D721Med (cell line): ENCODE measurements at regions not wholly inside any gene's neighbourhood (a gene's known extent, or its start where the extent isn't known, plus 50 kb on each side); places are given as distances from the start of the nearest gene placed in this dataset.

ENCODE experiments used
- DNase-seq: peaks from one replicate; pipeline ENCODE4 v3.0.0; 2011; ENCODE audit warnings: low spot score; ENCODE audit not compliant: insufficient read length
- FAIRE-seq: peaks from 2 replicates; lab custom pipeline; 2011; peaks lifted over from hg19 to GRCh38; lab: Jason Lieb, UNC
- TF ChIP-seq, protein P1 (sequence below): IDR thresholded peaks from 2 replicates; pipeline ENCODE4 v1.5.1; 2012; ENCODE audit warnings: mild to moderate bottlenecking, control low read depth; ENCODE audit not compliant: insufficient read depth; ENCODE audit errors: missing control alignments

DNA sequence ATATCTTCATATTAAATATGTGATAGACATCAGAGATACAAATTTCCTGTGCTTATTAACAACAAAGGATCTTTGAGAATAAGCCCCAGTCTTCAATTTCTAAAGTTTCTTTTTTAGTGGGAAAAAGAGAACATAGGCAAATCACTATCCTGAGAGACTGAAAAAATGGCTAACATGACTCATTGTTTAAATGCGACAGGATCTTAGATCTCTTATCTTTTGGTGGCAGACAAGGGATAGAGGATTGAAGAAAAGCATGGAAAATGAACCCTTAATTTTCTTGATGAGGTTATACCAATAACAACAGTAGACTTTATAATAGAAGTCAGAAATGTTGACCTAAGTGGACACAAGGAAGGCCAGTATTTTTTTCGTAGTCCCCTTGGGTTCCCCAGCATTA is 178.6 kb upstream of the MAP3K7 start:
- no peak for FAIRE-seq
- TF ChIP-seq, protein P1, sequence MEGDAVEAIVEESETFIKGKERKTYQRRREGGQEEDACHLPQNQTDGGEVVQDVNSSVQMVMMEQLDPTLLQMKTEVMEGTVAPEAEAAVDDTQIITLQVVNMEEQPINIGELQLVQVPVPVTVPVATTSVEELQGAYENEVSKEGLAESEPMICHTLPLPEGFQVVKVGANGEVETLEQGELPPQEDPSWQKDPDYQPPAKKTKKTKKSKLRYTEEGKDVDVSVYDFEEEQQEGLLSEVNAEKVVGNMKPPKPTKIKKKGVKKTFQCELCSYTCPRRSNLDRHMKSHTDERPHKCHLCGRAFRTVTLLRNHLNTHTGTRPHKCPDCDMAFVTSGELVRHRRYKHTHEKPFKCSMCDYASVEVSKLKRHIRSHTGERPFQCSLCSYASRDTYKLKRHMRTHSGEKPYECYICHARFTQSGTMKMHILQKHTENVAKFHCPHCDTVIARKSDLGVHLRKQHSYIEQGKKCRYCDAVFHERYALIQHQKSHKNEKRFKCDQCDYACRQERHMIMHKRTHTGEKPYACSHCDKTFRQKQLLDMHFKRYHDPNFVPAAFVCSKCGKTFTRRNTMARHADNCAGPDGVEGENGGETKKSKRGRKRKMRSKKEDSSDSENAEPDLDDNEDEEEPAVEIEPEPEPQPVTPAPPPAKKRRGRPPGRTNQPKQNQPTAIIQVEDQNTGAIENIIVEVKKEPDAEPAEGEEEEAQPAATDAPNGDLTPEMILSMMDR: no peak
- no peak for DNase-seq

DNA sequence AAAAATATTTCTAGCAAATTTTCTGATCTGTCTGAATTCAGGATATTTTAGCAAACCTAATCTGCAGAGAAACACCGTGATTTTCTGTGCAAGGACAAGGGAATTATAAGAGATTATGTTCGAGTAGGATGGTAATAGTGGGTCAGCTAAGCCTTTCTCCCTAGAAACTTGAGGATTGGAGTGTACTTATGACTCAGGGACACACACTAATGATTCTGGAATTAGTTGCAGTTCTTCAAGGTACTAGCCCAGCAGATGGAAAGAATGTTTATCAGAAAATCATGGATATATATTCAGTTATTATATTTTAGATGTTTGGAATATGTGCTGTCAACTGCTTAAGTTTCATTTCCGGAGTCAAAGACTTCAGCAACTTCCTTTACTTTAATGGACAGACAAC is 177.1 kb upstream of the MAP3K7 start:
- TF ChIP-seq, protein P1: no peak
- DNase-seq (peak; percentile 12), FAIRE-seq (no peak)

GRCh38 chr6:90759664-90760063 is 172.8 kb upstream of the MAP3K7 start:
- TF ChIP-seq, protein P1: no peak
- no peak for FAIRE-seq

DNA sequence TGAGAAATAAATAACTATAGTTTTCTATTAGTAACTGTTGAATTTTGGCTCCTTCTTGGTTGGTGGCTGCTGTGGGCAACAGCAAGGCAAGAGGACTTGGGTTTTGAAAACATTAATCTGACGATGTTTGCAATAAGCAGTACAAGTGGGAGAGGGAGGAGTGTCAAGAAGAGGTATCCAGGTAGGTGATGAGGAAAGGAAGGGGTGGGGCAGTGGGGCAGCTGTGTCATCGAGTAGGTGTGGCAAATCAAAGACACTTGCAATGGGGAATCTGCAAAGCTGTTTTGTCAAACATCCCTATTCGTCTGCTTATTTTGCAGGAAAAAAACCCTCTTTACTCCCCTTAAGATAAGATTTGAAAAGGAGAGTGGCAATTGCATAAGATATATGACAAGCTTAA is 171.9 kb upstream of the MAP3K7 start:
- DNase-seq (no peak), FAIRE-seq (no peak)
- TF ChIP-seq, protein P1: no peak

More at GRCh38 chr6:90759664-90760063, 172.8 kb upstream of the MAP3K7 start:
- DNase-seq: no peak

- FAIRE-seq (no peak), DNase-seq (no peak)
- TF ChIP-seq, protein P1: no peak
Measured at GRCh38 chr6:90753820-90754643, 167.2 kb upstream of the MAP3K7 start.

DNA sequence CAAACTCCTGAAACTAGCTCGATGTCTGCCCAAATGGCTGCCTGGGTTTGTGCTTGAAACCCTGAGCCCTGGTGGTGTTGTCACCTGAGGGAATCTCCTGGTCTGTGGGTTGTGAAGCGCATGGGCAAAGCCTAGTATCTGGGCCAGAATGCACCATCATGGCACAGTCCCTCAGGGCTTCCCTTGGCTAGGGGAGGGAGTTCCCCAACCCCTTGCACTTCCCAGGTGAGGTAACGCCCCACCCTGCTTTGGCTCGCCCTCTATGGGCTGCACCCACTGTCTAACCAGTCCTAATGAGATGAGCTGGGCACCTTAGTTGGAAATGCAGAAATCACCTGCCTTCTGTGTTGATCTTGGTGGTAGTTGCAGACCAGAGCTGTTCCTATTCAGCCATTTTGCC is 152.9 kb upstream of the MAP3K7 start:
- no peak for FAIRE-seq
- TF ChIP-seq, protein P1: no peak
- DNase-seq: no peak

- DNase-seq (no peak), FAIRE-seq (no peak)
- TF ChIP-seq, protein P1: no peak
Measured at GRCh38 chr6:90739339-90739738, 152.5 kb upstream of the MAP3K7 start.
